Ishikawa (cell line): ENCODE measurements at regions not wholly inside any gene's neighbourhood (a gene's known extent, or its start where the extent isn't known, plus 50 kb on each side); places are given as distances from the start of the nearest gene placed in this dataset.

ENCODE experiments used
- CEBPB ChIP-seq: IDR thresholded peaks from 2 replicates; pipeline ENCODE4 v1.6.1; 2012
- CREB1 ChIP-seq: IDR thresholded peaks from 2 replicates; pipeline ENCODE4 v1.6.1; 2012; ENCODE audit warnings: low read depth
- EGR1 ChIP-seq: IDR thresholded peaks from 2 replicates; pipeline ENCODE4 v1.6.1; 2012
- EP300 ChIP-seq: IDR thresholded peaks from 2 replicates; pipeline ENCODE4 v1.6.1; 2012; ENCODE audit warnings: borderline replicate concordance
- FOXM1 ChIP-seq: IDR thresholded peaks from 2 replicates; pipeline ENCODE4 v1.6.1; 2012; ENCODE audit warnings: low read depth, borderline replicate concordance
- MAX ChIP-seq: IDR thresholded peaks from 2 replicates; pipeline ENCODE4 v1.6.1; 2012
- NFIC ChIP-seq: IDR thresholded peaks from 2 replicates; pipeline ENCODE4 v1.6.1; 2012
- RAD21 ChIP-seq: IDR thresholded peaks from 2 replicates; pipeline ENCODE4 v1.6.1; 2012; ENCODE audit warnings: low read depth
- TAF1 ChIP-seq: IDR thresholded peaks from 2 replicates; pipeline ENCODE4 v1.6.1; 2012; ENCODE audit warnings: low read depth, mild to moderate bottlenecking
- TCF12 ChIP-seq: IDR thresholded peaks from 2 replicates; pipeline ENCODE4 v1.6.1; 2012; ENCODE audit warnings: low read depth
- TEAD4 ChIP-seq: IDR thresholded peaks from 2 replicates; pipeline ENCODE4 v1.6.1; 2012
- YY1 ChIP-seq: IDR thresholded peaks from 2 replicates; pipeline ENCODE4 v1.6.1; 2012; ENCODE audit warnings: low read depth
- ZBTB7A ChIP-seq: IDR thresholded peaks from 2 replicates; pipeline ENCODE4 v1.6.1; 2012; ENCODE audit warnings: low read depth
- TF ChIP-seq, protein P1 (sequence below): IDR thresholded peaks from 2 replicates; pipeline ENCODE4 v1.6.1; 2012
- TF ChIP-seq, protein P2 (sequence below): IDR thresholded peaks from 2 replicates; pipeline ENCODE4 v1.6.1; 2012; ENCODE audit warnings: low read depth, mild to moderate bottlenecking

DNA sequence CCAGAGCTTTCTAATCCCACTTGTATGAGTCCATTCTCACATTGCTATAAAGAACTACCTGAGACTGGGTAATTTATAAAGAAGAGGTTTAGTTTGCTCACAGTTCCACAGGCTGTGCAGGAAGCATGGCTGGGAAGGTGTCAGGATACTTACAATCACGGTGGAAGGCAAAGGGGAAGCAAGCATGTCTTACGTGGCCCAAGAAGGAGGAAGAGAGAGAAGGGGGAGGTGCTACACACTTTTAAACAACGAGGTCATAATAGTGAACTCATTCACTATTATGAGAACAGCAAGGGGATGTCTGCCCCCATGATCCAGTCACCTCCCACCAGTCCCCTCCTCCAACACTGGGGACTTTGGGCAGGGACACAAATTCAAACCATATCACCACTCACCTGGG is 67.8 kb downstream of the TTC32 start:
- TF ChIP-seq YY1 (no peak), EP300 (no peak), FOXM1 (no peak)
- TF ChIP-seq, protein P1, sequence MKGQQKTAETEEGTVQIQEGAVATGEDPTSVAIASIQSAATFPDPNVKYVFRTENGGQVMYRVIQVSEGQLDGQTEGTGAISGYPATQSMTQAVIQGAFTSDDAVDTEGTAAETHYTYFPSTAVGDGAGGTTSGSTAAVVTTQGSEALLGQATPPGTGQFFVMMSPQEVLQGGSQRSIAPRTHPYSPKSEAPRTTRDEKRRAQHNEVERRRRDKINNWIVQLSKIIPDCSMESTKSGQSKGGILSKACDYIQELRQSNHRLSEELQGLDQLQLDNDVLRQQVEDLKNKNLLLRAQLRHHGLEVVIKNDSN = no peak

- TF ChIP-seq ZBTB7A = no peak
- TF ChIP-seq NFIC = no peak
- no peak for TF ChIP-seq EP300
These were observed 72.1 kb downstream of the TTC32 start for GRCh38 chr2:19829672-19830071.

DNA sequence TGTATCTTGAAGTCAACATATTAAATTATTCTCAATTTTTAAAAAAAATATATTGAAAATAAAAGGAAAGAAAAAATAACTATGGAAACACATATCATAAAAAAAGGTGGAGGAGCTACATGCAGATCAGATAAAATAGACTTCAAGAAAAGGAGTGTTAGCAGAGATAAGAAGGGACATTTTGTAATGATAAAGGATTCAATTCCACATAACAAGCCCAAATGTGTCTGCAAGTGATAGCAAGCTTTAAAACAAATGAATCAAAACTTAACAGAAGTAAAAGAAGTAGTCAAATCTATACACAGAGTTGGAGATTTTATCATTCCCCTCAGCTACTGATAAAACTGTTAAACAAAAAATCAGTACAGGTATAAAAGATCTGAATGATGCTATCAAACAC is 74.9 kb downstream of the TTC32 start:
- TF ChIP-seq TAF1 (no peak), FOXM1 (no peak), RAD21 (no peak), TEAD4 (no peak), TCF12 (no peak), EP300 (no peak), MAX (no peak), YY1 (no peak), CEBPB (no peak)
- TF ChIP-seq, protein P1 = no peak
- TF ChIP-seq, protein P2, sequence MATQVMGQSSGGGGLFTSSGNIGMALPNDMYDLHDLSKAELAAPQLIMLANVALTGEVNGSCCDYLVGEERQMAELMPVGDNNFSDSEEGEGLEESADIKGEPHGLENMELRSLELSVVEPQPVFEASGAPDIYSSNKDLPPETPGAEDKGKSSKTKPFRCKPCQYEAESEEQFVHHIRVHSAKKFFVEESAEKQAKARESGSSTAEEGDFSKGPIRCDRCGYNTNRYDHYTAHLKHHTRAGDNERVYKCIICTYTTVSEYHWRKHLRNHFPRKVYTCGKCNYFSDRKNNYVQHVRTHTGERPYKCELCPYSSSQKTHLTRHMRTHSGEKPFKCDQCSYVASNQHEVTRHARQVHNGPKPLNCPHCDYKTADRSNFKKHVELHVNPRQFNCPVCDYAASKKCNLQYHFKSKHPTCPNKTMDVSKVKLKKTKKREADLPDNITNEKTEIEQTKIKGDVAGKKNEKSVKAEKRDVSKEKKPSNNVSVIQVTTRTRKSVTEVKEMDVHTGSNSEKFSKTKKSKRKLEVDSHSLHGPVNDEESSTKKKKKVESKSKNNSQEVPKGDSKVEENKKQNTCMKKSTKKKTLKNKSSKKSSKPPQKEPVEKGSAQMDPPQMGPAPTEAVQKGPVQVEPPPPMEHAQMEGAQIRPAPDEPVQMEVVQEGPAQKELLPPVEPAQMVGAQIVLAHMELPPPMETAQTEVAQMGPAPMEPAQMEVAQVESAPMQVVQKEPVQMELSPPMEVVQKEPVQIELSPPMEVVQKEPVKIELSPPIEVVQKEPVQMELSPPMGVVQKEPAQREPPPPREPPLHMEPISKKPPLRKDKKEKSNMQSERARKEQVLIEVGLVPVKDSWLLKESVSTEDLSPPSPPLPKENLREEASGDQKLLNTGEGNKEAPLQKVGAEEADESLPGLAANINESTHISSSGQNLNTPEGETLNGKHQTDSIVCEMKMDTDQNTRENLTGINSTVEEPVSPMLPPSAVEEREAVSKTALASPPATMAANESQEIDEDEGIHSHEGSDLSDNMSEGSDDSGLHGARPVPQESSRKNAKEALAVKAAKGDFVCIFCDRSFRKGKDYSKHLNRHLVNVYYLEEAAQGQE = no peak

DNA sequence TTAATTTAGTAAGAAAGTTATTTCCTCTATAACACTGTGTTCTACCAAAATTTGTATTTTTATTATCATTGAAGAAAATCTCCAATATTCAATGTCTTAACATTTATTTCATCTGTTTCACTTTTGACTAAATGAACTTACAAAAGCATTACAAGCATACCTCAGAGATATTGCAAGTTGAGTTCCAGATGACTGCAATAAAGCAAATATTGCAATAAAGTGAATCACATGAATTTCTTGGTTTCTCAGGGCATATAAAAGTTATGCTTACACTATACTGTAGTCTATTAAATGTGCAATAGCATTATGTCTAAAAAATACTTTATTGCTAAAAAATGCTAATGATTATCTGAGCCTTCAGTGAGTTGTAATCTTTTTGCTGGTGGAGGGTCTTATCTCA is 78.3 kb downstream of the TTC32 start:
- TF ChIP-seq FOXM1 = no peak
- TF ChIP-seq RAD21 = no peak
- no peak for TF ChIP-seq TCF12
- TF ChIP-seq ZBTB7A = no peak
- TF ChIP-seq MAX = no peak
- TF ChIP-seq CREB1 = no peak
- no peak for TF ChIP-seq TAF1
- no peak for TF ChIP-seq EGR1
- TF ChIP-seq, protein P1 = no peak
- TF ChIP-seq, protein P2 = no peak
- no peak for TF ChIP-seq TEAD4

DNA sequence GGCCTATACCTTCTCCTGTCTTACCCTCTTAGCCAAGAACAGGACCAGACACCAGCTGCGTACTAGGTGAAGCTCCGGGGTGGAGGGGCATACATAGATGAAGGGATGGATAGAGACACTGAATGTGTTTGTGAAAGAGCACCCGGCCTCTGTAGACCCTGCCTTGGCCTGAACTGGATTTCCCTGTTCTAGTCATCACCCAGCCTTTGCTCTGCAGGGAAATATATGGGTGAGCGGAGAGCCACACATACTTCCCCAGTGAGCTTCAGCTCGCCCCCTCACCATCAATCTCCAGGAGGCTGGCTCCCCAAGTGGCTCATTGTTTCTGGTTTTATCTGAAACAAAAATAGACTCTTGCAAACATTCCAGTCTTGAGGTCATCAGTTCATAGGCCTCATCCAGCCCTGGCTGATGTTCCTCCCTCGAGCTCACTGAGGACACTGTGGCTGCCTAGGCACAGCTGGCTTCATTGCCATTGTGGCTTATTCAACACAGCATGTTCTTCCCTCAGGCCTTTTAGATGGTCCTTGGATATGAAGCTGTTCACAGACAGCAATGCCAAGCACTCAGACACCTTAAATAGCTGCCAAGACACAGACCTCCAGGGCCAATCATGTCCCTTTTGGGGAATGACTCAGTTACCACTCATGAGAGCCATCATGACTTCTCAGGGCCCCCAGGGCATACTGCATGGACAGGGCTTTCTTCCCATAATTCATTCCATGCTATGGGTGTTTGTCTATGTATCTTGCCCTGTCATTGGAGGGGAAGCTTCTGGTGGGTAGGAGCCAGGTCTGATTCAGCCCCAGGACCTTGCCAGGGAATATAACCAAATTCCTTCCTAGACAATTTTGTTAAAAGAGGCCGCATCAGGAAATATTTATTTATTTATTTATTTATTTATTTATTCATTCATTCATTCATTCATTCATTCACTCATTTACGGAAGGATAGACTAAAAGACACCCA is 82.4 kb downstream of the TTC32 start:
- TF ChIP-seq ZBTB7A (no peak), CREB1 (no peak), EGR1 (no peak)

GRCh38 chr2:19818543-19818942 is 83.2 kb downstream of the TTC32 start:
- TF ChIP-seq, protein P1 = no peak
- TF ChIP-seq CEBPB (no peak), ZBTB7A (no peak), NFIC (no peak), YY1 (no peak), MAX (no peak), RAD21 (no peak), TAF1 (no peak), TCF12 (no peak), FOXM1 (no peak), CREB1 (no peak), EP300 (no peak), EGR1 (no peak), TEAD4 (no peak)
- TF ChIP-seq, protein P2 = no peak
